ENCODE measurements at regions not wholly inside any gene's neighbourhood (a gene's known extent, or its start where the extent isn't known, plus 50 kb on each side); places are given as distances from the start of the nearest gene placed in this dataset.

- Mint-ChIP-seq H3K27me3 (ENCODE audit: low read depth in 3 of 3) (peaks cover 0 to 3% (median 0%) of the 10 kb centered on the region in 3 donors), H3K9me3 (peaks cover 0 to 8% (median 6%) of the 10 kb centered on the region in 7 donors), H3K4me3 (no peak overlapping the region), H3K36me3 (no peaks in the 10 kb centered on the region), H3K27ac (no peak overlapping the region), H3K4me1 (no peaks in the 10 kb centered on the region)
- Histone ChIP-seq H3K27ac (ENCODE audit: low read depth in 1 of 2, low read length in 2 of 2) (no peak overlapping the region), H3K27me3 (ENCODE audit: control insufficient read depth in 2 of 2, insufficient read depth in 2 of 2, low read length in 2 of 2) (no peaks in the 10 kb centered on the region), H3K9ac (ENCODE audit: insufficient read depth, low read length, poor library complexity, severe bottlenecking) (no peak overlapping the region), H2AFZ (ENCODE audit: insufficient read depth, low read depth, low read length, poor library complexity, severe bottlenecking) (no peak overlapping the region), H3K4me1 (ENCODE audit: control insufficient read depth in 1 of 2, insufficient read depth in 2 of 2, low read length in 2 of 2) (no peaks in the 10 kb centered on the region), H3K79me2 (ENCODE audit: insufficient read depth, low read length) (no peaks in the 10 kb centered on the region), H4K20me1 (ENCODE audit: insufficient read depth, low read length) (no peaks in the 10 kb centered on the region), H3K9me3 (replicated peaks in 1 of 2; ENCODE audit: control insufficient read depth in 1 of 2, insufficient read depth in 1 of 2, low read length in 2 of 2) (no peaks in the 10 kb centered on the region), H3K36me3 (replicated peaks in 1 of 2; ENCODE audit: control insufficient read depth in 1 of 2, insufficient read depth in 2 of 2, low read length in 2 of 2) (no peaks in the 10 kb centered on the region), H3K4me3 (replicated peaks in 1 of 3; ENCODE audit: low read depth in 2 of 3, low read length in 3 of 3) (no peak overlapping the region), H3K4me2 (replicated peaks; ENCODE audit: extremely low read depth, low read length, poor library complexity, severe bottlenecking) (no peak overlapping the region)
- TF ChIP-seq CTCF (IDR thresholded peaks at IDR 0.05) = no peak
- WGBS (ENCODE audit: insufficient coverage) = 90% methylated on average over 2 of the region's 4 CpGs
- DNase-seq = no peak
- intact Hi-C loops (cut with micrococcal nuclease) = no loop called here
Observed at GRCh38 chr2:167537743-167538142, 649.5 kb downstream of the XIRP2 start.

- no peak overlapping the region for H3K27ac ChIP-seq (ENCODE audit: low read depth in 1 of 2, low read length in 2 of 2)
- no peaks in the 10 kb centered on the region for H4K20me1 ChIP-seq (ENCODE audit: insufficient read depth, low read length)
- H3K36me3 ChIP-seq (replicated peaks in 1 of 2; ENCODE audit: control insufficient read depth in 1 of 2, insufficient read depth in 2 of 2, low read length in 2 of 2) = no peaks in the 10 kb centered on the region
- Mint-ChIP-seq H3K4me1 (no peaks in the 10 kb centered on the region), H3K36me3 (no peaks in the 10 kb centered on the region), H3K9me3 (peaks cover 0 to 8% (median 6%) of the 10 kb centered on the region in 7 donors), H3K27ac (no peak overlapping the region), H3K27me3 (ENCODE audit: low read depth in 3 of 3) (peaks cover 0 to 2% (median 1%) of the 10 kb centered on the region in 3 donors), H3K4me3 (no peak overlapping the region)
- intact Hi-C loops (cut with micrococcal nuclease) = no loop called here
- H2AFZ ChIP-seq (ENCODE audit: insufficient read depth, low read depth, low read length, poor library complexity, severe bottlenecking) = no peak overlapping the region
- no peaks in the 10 kb centered on the region for H3K79me2 ChIP-seq (ENCODE audit: insufficient read depth, low read length)
- DNase-seq = no peak
- no peaks in the 10 kb centered on the region for H3K27me3 ChIP-seq (ENCODE audit: control insufficient read depth in 2 of 2, insufficient read depth in 2 of 2, low read length in 2 of 2)
- no peak overlapping the region for H3K4me3 ChIP-seq (replicated peaks in 1 of 3; ENCODE audit: low read depth in 2 of 3, low read length in 3 of 3)
- no peaks in the 10 kb centered on the region for H3K9me3 ChIP-seq (replicated peaks in 1 of 2; ENCODE audit: control insufficient read depth in 1 of 2, insufficient read depth in 1 of 2, low read length in 2 of 2)
- no peak for TF ChIP-seq CTCF (IDR thresholded peaks at IDR 0.05)
- no peak overlapping the region for H3K9ac ChIP-seq (ENCODE audit: insufficient read depth, low read length, poor library complexity, severe bottlenecking)
- H3K4me1 ChIP-seq (ENCODE audit: control insufficient read depth in 1 of 2, insufficient read depth in 2 of 2, low read length in 2 of 2) = no peaks in the 10 kb centered on the region
- WGBS (ENCODE audit: insufficient coverage) = no CpG with 5 or more reads among the region's 1 CpG
- H3K4me2 ChIP-seq (replicated peaks; ENCODE audit: extremely low read depth, low read length, poor library complexity, severe bottlenecking) = no peak overlapping the region
Observed at GRCh38 chr2:167534443-167534842, 646.2 kb downstream of the XIRP2 start.

Data from CD14-positive monocyte (primary cell).